ENCODE measurements at regions not wholly inside any gene's neighbourhood (a gene's known extent, or its start where the extent isn't known, plus 50 kb on each side); places are given as distances from the start of the nearest gene placed in this dataset.

DNA sequence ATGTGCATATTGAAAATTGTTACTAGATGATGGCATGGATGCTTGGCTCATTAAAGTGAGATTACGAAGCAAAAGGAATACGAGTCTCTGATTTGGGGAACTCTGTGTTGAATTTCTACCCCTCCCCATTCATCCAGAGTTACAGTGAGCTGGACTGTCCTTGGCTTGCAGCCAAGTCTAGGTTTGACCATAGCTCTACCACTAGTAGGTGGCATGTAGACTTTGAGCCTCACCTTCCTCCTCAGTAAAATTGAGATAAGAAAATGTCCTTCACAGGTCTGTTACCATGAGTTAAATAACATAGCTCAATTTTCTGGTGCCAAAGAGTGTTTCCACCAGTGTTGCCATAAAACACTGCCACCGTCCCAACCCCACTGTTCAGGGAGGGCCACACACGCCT lies 727.6 kb upstream of the ID2 start:
- H3K9me3 ChIP-seq, result no peaks in the 10 kb centered on the region
- POLR2A ChIA-PET, result no interaction called here
- no peak overlapping the region for H3K4me3 ChIP-seq (ENCODE audit: low read depth, low read length)
- H3K36me3 ChIP-seq (ENCODE audit: control insufficient read depth, insufficient read depth, low read length), result no peaks in the 10 kb centered on the region
- BruUV-seq (replicated peaks), result no TSS peak
- no peaks in the 10 kb centered on the region for H3K4me1 ChIP-seq
- no peak for DNase-seq
- TF ChIP-seq, protein P1, sequence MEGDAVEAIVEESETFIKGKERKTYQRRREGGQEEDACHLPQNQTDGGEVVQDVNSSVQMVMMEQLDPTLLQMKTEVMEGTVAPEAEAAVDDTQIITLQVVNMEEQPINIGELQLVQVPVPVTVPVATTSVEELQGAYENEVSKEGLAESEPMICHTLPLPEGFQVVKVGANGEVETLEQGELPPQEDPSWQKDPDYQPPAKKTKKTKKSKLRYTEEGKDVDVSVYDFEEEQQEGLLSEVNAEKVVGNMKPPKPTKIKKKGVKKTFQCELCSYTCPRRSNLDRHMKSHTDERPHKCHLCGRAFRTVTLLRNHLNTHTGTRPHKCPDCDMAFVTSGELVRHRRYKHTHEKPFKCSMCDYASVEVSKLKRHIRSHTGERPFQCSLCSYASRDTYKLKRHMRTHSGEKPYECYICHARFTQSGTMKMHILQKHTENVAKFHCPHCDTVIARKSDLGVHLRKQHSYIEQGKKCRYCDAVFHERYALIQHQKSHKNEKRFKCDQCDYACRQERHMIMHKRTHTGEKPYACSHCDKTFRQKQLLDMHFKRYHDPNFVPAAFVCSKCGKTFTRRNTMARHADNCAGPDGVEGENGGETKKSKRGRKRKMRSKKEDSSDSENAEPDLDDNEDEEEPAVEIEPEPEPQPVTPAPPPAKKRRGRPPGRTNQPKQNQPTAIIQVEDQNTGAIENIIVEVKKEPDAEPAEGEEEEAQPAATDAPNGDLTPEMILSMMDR (IDR thresholded peaks at IDR 0.05; ENCODE audit: insufficient read depth in 1 of 2, low read depth in 1 of 2, low read length in 1 of 2, severe bottlenecking in 1 of 2, unreplicated experiment in 1 of 2), result no peak
- CTCF ChIA-PET, result no interaction called here
- no peaks in the 10 kb centered on the region for H3K9me3 Mint-ChIP-seq (ENCODE audit: unreplicated experiment)
- no peaks in the 10 kb centered on the region for H3K4me1 Mint-ChIP-seq (ENCODE audit: low read depth, unreplicated experiment)
- no peaks in the 10 kb centered on the region for H3K36me3 Mint-ChIP-seq (ENCODE audit: insufficient read depth, unreplicated experiment)
- H3K4me3 Mint-ChIP-seq (ENCODE audit: unreplicated experiment), result no peak overlapping the region
- H3K27me3 Mint-ChIP-seq (ENCODE audit: insufficient read depth, unreplicated experiment), result peaks cover 12% of the 10 kb centered on the region
- H3K27ac Mint-ChIP-seq (ENCODE audit: unreplicated experiment), result no peak overlapping the region
- intact Hi-C loops (cut with micrococcal nuclease; ENCODE audit: unreplicated experiment), result no loop called here
- H3K27me3 ChIP-seq (replicated peaks; ENCODE audit: control insufficient read depth, insufficient read depth, low read length), result no peaks in the 10 kb centered on the region

DNA sequence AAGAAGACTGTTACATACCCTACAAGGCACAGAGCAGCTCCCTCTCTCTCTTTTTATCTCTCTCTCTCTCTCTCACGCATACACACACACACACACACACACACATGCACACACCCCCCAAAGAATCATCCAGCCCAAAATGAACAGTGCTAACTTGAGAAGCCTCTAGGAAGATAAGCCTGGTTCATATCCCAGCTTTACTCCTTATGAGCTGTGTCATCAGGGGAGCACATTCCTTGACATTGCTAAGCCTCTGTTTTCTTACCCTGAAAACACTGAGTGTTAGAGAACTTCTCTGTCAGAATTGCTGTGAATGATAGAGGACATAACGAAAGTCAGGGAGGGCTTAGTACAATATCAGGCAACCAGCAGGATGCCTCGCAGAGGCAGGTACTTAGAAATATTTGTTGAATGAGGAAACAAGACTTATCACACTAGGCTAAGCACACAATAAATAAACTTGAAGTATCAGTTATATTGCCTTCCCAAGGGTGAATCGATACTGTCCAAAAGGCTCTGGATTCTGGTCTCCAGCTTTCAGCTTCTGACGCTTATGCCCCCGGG lies 725.6 kb upstream of the ID2 start:
- Mint-ChIP-seq H3K4me3 (ENCODE audit: unreplicated experiment) (no peak overlapping the region), H3K36me3 (ENCODE audit: insufficient read depth, unreplicated experiment) (no peaks in the 10 kb centered on the region), H3K27ac (ENCODE audit: unreplicated experiment) (no peak overlapping the region), H3K4me1 (ENCODE audit: low read depth, unreplicated experiment) (no peaks in the 10 kb centered on the region), H3K9me3 (ENCODE audit: unreplicated experiment) (no peaks in the 10 kb centered on the region), H3K27me3 (ENCODE audit: insufficient read depth, unreplicated experiment) (peaks cover 8% of the 10 kb centered on the region)
- Histone ChIP-seq H3K9me3 (no peaks in the 10 kb centered on the region), H3K36me3 (ENCODE audit: control insufficient read depth, insufficient read depth, low read length) (no peaks in the 10 kb centered on the region), H3K4me3 (ENCODE audit: low read depth, low read length) (no peak overlapping the region), H3K4me1 (no peaks in the 10 kb centered on the region), H3K27me3 (replicated peaks; ENCODE audit: control insufficient read depth, insufficient read depth, low read length) (no peaks in the 10 kb centered on the region)
- ChIA-PET CTCF (no interaction called here), POLR2A (no interaction called here)
- no TSS peak for BruUV-seq (replicated peaks)
- DNase-seq, result no peak
- intact Hi-C loops (cut with micrococcal nuclease; ENCODE audit: unreplicated experiment), result no loop called here
- TF ChIP-seq, protein P1 (IDR thresholded peaks at IDR 0.05; ENCODE audit: insufficient read depth in 1 of 2, low read depth in 1 of 2, low read length in 1 of 2, severe bottlenecking in 1 of 2, unreplicated experiment in 1 of 2), result no peak

DNA sequence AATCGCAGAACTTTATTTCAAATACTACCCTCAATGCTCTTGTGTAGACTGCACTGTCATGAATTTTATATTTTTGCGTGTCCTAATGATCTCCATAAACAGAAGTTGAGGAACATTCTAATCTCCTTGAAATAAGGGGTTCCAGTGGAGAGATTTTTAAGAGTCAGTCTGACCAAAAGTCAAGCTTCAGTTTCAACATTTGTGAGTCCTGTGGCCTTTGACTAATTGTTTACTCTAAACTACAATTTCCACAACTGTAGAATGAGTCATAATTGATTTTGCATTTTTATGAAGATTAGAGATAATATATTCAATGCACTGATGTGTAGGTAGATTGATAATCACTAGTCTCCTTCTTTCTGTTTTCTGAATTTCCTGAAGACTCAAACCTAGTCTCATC lies 720.3 kb upstream of the ID2 start:
- no peak overlapping the region for H3K4me3 ChIP-seq (ENCODE audit: low read depth, low read length)
- Mint-ChIP-seq H3K27ac (ENCODE audit: unreplicated experiment) (no peak overlapping the region), H3K4me3 (ENCODE audit: unreplicated experiment) (no peak overlapping the region), H3K27me3 (ENCODE audit: insufficient read depth, unreplicated experiment) (no peaks in the 10 kb centered on the region), H3K36me3 (ENCODE audit: insufficient read depth, unreplicated experiment) (no peaks in the 10 kb centered on the region), H3K9me3 (ENCODE audit: unreplicated experiment) (no peaks in the 10 kb centered on the region), H3K4me1 (ENCODE audit: low read depth, unreplicated experiment) (no peaks in the 10 kb centered on the region)
- no TSS peak for BruUV-seq (replicated peaks)
- H3K9me3 ChIP-seq, result no peaks in the 10 kb centered on the region
- CTCF ChIA-PET, result no interaction called here
- POLR2A ChIA-PET, result no interaction called here
- DNase-seq, result no peak
- intact Hi-C loops (cut with micrococcal nuclease; ENCODE audit: unreplicated experiment), result no loop called here
- no peaks in the 10 kb centered on the region for H3K36me3 ChIP-seq (ENCODE audit: control insufficient read depth, insufficient read depth, low read length)
- H3K27me3 ChIP-seq (replicated peaks; ENCODE audit: control insufficient read depth, insufficient read depth, low read length), result no peaks in the 10 kb centered on the region
- H3K4me1 ChIP-seq, result no peaks in the 10 kb centered on the region
- TF ChIP-seq, protein P1 (IDR thresholded peaks at IDR 0.05; ENCODE audit: insufficient read depth in 1 of 2, low read depth in 1 of 2, low read length in 1 of 2, severe bottlenecking in 1 of 2, unreplicated experiment in 1 of 2), result no peak

Measured in Caco-2 (cell line).